K562 (cell line): ENCODE measurements at regions not wholly inside any gene's neighbourhood (a gene's known extent, or its start where the extent isn't known, plus 50 kb on each side); places are given as distances from the start of the nearest gene placed in this dataset.

Experiments used
- ATAC-seq: fragments of 200-7000 bp; cut with Tn5 transposase; 3 replicates; pipeline ENCODE4 v1.9.1; 2020; ENCODE audit warnings: moderate library complexity
- BruUV-seq: library from RNA; stranded (reverse); fragments of 400-500 nt; replicated peaks from 2 replicates; lab custom pipeline; 2021; lab: Mats Ljungman, UMichigan
- CTCF ChIA-PET: fragments of 300-600 bp; formaldehyde crosslinking; extraction: SDS; loops from one replicate; lab custom pipeline; 2021; ENCODE audit warnings: low intra/inter-chr PET ratio; lab: Yijun Ruan, JAX
- POLR2A ChIA-PET: fragments of 300-600, 350-650 bp; sonication (Branson Sonifier 250); formaldehyde crosslinking; extraction: SDS; loops from one replicate; lab custom pipeline; 2021; ENCODE audit warnings: antibody characterized with exemption, inconsistent platforms; lab: Yijun Ruan, JAX
- DNase-seq, 4 experiments: peaks; one replicate each; pipeline versions ENCODE4 v3.0.0 to v3.0.0-alpha.2; 2011 to 2018; ENCODE audit warnings: low spot score in 3 of 4, mixed read lengths in 3 of 4; ENCODE audit errors: extremely low read depth in 1 of 4
- FAIRE-seq: peaks from 2 replicates; lab custom pipeline; 2011; peaks lifted over from hg19 to GRCh38; lab: Jason Lieb, UNC
- H2AFZ ChIP-seq: 2 replicates; pipeline ENCODE4 v1.6.0; 2011; ENCODE audit warnings: low read depth, low read length, control low read depth, inconsistent platforms
- H3K27ac ChIP-seq: fragments of 200-600 bp; 3 replicates; pipeline ENCODE4 v1.8.0; 2011; ENCODE audit warnings: low read depth, mild to moderate bottlenecking, control low read depth, inconsistent platforms, low read length, moderate library complexity, mixed read lengths; ENCODE audit errors: extremely low read depth
- H3K27me3 ChIP-seq, 2 experiments: fragments of 300-600 bp in 1 of 2; 2 replicates in 1 of 2; 3 replicates in 1 of 2; pipeline versions ENCODE4 v1.6.0 to v1.8.0; 2011; ENCODE audit warnings: inconsistent platforms in 2 of 2, low read length in 2 of 2, mild to moderate bottlenecking in 1 of 2, mixed read lengths in 1 of 2, moderate library complexity in 1 of 2; ENCODE audit not compliant: control insufficient read depth in 2 of 2, insufficient read depth in 2 of 2
- H3K36me3 ChIP-seq: fragments of 300-600 bp; 3 replicates; pipeline ENCODE4 v1.8.0; 2011; ENCODE audit warnings: mild to moderate bottlenecking, low read length, inconsistent platforms; ENCODE audit not compliant: control insufficient read depth, insufficient read depth
- H3K4me1 ChIP-seq, 2 experiments: fragments of 200-600 bp in 1 of 2; replicated peaks in 1 of 2; 2 replicates in 1 of 2; 3 replicates in 1 of 2; pipeline versions ENCODE4 v1.5.1 to v1.8.0; 2011; ENCODE audit warnings: inconsistent platforms in 2 of 2, low read length in 2 of 2, mild to moderate bottlenecking in 1 of 2, mixed read lengths in 1 of 2, moderate library complexity in 1 of 2; ENCODE audit not compliant: control insufficient read depth in 2 of 2, insufficient read depth in 2 of 2
- H3K4me2 ChIP-seq: 2 replicates; pipeline ENCODE4 v1.6.1; 2011; ENCODE audit warnings: low read length, control low read depth, inconsistent platforms, mixed read lengths; ENCODE audit not compliant: insufficient read depth
- H3K4me3 ChIP-seq: fragments of 200-600 bp; sonication (generic), shearing (Covaris generic); 2 replicates; pipeline ENCODE4 v1.5.1; 2016; ENCODE audit warnings: control low read depth, inconsistent platforms
- H3K79me2 ChIP-seq: fragments of 200-600 bp; 3 replicates; pipeline ENCODE4 v1.8.0; 2011; ENCODE audit warnings: low read length, inconsistent platforms; ENCODE audit not compliant: control insufficient read depth, insufficient read depth
- H3K9ac ChIP-seq, 2 experiments: 2 replicates each; pipeline versions ENCODE4 v1.6.0 to v1.6.1; 2011; ENCODE audit warnings: low read depth in 2 of 2, low read length in 2 of 2, control low read depth in 1 of 2, inconsistent platforms in 1 of 2, mild to moderate bottlenecking in 1 of 2, mixed read lengths in 1 of 2; ENCODE audit not compliant: insufficient read depth in 1 of 2
- H3K9me1 ChIP-seq: one replicate; pipeline ENCODE4 v1.6.0; 2011; ENCODE audit warnings: inconsistent platforms, mild to moderate bottlenecking, low read length, moderate library complexity; ENCODE audit not compliant: control insufficient read depth, insufficient read depth
- H3K9me3 ChIP-seq: replicated peaks from 2 replicates; pipeline ENCODE4 v1.5.1; 2011; ENCODE audit warnings: low read depth, low read length, inconsistent platforms; ENCODE audit not compliant: control insufficient read depth, insufficient read depth
- H4K20me1 ChIP-seq: replicated peaks from 2 replicates; pipeline ENCODE4 v1.6.1; 2011; ENCODE audit warnings: low read length, inconsistent platforms, mixed read lengths; ENCODE audit not compliant: control insufficient read depth, insufficient read depth
- HMG20B ChIP-seq: fragments of 250-450 bp; sonication (Bioruptor Pico); IDR thresholded peaks from 2 replicates; pipeline ENCODE4 v1.5.0; 2021; ENCODE audit warnings: mild to moderate bottlenecking
- HNRNPLL ChIP-seq: fragments of 200-400 bp; formaldehyde crosslinking; IDR thresholded peaks from 2 replicates; pipeline ENCODE4 v1.6.1; 2017; ENCODE audit warnings: low read length, low read depth, mild to moderate bottlenecking; ENCODE audit not compliant: poor library complexity, severe bottlenecking
- JUND ChIP-seq, 2 experiments: IDR thresholded peaks; 2 replicates in 1 of 2; 3 replicates in 1 of 2; pipeline ENCODE4 v1.6.1; 2011; ENCODE audit warnings: borderline replicate concordance in 2 of 2, low read depth in 2 of 2, low read length in 2 of 2, improper control_type of control experiment in 1 of 2, missing biosample characterization in 1 of 2, missing genetic modification characterization in 1 of 2, missing genetic modification reagents in 1 of 2
- MAFG ChIP-seq: fragments of 450-650 bp; conservative IDR thresholded peaks from 2 replicates; pipeline ENCODE4 v1.6.1; 2016; ENCODE audit warnings: missing genetic modification characterization, missing compliant biosample characterization
- POLR2AphosphoS5 ChIP-seq: IDR thresholded peaks from 2 replicates; pipeline ENCODE4 v1.6.1; 2011; ENCODE audit warnings: mild to moderate bottlenecking, low read depth, low read length, moderate library complexity; ENCODE audit not compliant: control insufficient read depth, insufficient read depth
- RBM15 ChIP-seq: fragments of 200-400 bp; formaldehyde crosslinking; IDR thresholded peaks from 2 replicates; pipeline ENCODE4 v1.6.1; 2018; ENCODE audit warnings: mild to moderate bottlenecking, low read length, moderate library complexity; ENCODE audit not compliant: insufficient read depth
- SMAD1 ChIP-seq: fragments of 150-350 bp; IDR thresholded peaks from 2 replicates; pipeline ENCODE4 v1.6.1; 2014; ENCODE audit warnings: low read length, low read depth; ENCODE audit not compliant: partially characterized antibody
- SOX6 ChIP-seq: fragments of 450-650 bp; IDR thresholded peaks from 2 replicates; pipeline ENCODE4 v1.6.1; 2014; ENCODE audit warnings: mild to moderate bottlenecking
- TBL1XR1 ChIP-seq, 2 experiments: IDR thresholded peaks; 2 replicates each; pipeline ENCODE4 v1.6.1; 2012; ENCODE audit warnings: improper control_type of control experiment in 2 of 2, low read length in 2 of 2, mild to moderate bottlenecking in 1 of 2
- ZC3H8 ChIP-seq: fragments of 450-650 bp; IDR thresholded peaks from 2 replicates; pipeline ENCODE4 v1.6.1; 2017
- WGBS: fragments of 100-300 bp; shearing (Covaris generic); methylation state at CpG from one replicate; pipeline ENCODE4 v1.1.6; 2016; ENCODE audit warnings: low coverage, mixed read lengths; ENCODE audit not compliant: insufficient coverage; ENCODE audit errors: missing lambda C conversion rate; 5-methylcytosine and 5-hydroxymethylcytosine counted together
- in situ Hi-C: fragments of 300-500 bp; cut with MboI; formaldehyde crosslinking; loops from 4 replicates; pipeline ENCODE4 v1.15.0; 2018; ENCODE audit warnings: inconsistent platforms, mixed read lengths
- intact Hi-C: fragments of 100-400 bp; cut with micrococcal nuclease; formaldehyde crosslinking; loops from 2 replicates; pipeline ENCODE4 v1.14.2; 2022
- TF ChIP-seq, protein P1 (sequence below), 3 experiments: fragments of 200-800 bp in 1 of 3; fragments of 250-450 bp in 1 of 3; fragments of 450-650 bp in 1 of 3; sonication (Bioruptor Pico) in 1 of 3; sonication (Bioruptor generic) in 1 of 3; formaldehyde crosslinking in 1 of 3; IDR thresholded peaks; 2 replicates each; pipeline versions ENCODE4 v1.6.1 to v1.8.0; 2016 to 2022; ENCODE audit warnings: mild to moderate bottlenecking in 2 of 3, missing genetic modification characterization in 2 of 3, missing compliant biosample characterization in 1 of 3, moderate library complexity in 1 of 3
- TF ChIP-seq, protein P2 (sequence below): fragments of 450-650 bp; IDR thresholded peaks from 2 replicates; pipeline ENCODE4 v1.6.1; 2016

DNA sequence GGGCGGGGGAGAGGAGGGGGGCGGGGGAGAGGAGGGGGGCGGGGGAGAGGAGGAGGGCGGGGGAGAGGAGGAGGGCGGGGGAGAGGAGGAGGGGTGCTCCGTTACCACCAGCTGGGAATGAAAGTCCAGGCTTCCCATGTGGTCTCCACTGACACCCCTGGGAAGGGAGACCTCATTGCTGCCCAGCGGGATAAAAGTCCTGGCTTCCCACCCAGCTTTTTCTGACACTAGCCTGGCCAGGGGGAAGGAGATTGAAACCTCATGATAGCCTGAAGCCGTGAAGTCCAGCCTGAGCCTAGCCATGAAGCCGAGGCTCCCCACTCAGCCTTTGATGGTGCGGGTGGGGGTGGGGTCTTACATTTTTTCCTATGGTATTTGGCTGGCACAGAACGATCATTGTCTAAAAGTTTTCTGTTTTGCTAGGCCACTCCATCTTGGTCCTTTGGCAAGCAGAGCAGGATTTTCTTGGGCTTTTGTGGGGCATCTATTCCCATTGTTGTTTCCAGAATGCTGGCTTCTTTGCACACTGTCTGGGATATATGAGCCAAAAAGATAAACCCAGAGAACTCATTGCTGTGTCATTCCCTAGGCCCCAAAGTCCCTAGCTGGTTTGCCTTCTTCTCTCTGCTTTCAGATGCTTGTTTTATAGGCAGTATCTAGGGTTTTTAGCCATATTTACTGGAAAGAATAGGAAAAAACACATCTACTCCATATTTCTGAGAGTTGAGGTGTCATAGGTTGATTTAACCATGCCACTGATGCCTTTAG is 65.3 kb upstream of the SMOX start (continued):
- TF ChIP-seq, protein P1, sequence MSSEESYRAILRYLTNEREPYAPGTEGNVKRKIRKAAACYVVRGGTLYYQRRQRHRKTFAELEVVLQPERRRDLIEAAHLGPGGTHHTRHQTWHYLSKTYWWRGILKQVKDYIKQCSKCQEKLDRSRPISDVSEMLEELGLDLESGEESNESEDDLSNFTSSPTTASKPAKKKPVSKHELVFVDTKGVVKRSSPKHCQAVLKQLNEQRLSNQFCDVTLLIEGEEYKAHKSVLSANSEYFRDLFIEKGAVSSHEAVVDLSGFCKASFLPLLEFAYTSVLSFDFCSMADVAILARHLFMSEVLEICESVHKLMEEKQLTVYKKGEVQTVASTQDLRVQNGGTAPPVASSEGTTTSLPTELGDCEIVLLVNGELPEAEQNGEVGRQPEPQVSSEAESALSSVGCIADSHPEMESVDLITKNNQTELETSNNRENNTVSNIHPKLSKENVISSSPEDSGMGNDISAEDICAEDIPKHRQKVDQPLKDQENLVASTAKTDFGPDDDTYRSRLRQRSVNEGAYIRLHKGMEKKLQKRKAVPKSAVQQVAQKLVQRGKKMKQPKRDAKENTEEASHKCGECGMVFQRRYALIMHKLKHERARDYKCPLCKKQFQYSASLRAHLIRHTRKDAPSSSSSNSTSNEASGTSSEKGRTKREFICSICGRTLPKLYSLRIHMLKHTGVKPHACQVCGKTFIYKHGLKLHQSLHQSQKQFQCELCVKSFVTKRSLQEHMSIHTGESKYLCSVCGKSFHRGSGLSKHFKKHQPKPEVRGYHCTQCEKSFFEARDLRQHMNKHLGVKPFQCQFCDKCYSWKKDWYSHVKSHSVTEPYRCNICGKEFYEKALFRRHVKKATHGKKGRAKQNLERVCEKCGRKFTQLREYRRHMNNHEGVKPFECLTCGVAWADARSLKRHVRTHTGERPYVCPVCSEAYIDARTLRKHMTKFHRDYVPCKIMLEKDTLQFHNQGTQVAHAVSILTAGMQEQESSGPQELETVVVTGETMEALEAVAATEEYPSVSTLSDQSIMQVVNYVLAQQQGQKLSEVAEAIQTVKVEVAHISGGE (CRISPR knock-in tag; IDR thresholded peaks at IDR 0.05), result peak in 1 of 3 experiments; percentile 23; a peak in 1 of 6 replicates
- TF ChIP-seq SMAD1 (no peak), HMG20B (no peak)

DNA sequence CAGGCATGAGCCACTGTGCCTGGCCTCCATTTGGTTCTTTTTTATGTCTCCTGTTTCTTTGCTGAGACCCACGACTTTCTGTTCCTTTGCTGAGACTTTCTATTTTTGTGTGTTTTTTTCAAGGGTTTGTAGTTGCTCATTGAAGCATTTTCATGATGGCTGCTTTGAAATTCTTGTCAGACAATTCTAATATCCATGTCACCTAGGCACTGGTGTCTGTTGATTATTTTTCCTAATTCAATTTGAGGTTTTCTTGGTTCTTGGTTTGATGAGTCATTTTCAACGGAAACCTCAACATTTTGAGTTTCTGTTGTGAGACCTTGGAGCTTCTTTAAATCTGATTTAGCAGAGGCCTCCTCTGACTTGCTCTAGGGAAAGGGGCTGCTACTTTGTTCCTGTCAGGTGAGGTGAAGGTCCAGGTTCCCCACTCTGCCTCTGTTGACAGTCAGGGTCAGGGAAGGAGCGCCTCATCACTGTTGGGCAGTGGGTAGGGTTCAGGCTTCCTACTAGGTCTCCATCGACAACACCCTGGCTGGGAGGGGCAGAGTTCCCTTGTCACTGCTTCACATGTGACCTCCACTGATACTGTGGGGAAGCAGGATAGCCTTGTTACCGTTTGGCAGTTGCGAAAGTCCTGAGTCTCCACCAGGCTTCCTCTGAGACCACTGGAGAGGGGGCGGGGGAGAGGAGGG is 66.1 kb upstream of the SMOX start:
- peak; percentile 92 for FAIRE-seq
- TF ChIP-seq ZC3H8 (no peak), MAFG (tag) (peak; percentile 44; the same call in 1 of the 2 replicates), TBL1XR1 (IDR thresholded peaks at IDR 0.05; ENCODE audit: low read length in 2 of 2) (0 out of 4 replicates have a peak, but pooled peaks of 1 of the 2 experiments have one; percentile 8), HNRNPLL (no peak), SOX6 (peak; percentile 46), JUND (IDR thresholded peaks at IDR 0.05; ENCODE audit: borderline replicate concordance, low read depth, low read length) (peak; percentile 74), JUND (tag; IDR thresholded peaks at IDR 0.05; ENCODE audit: borderline replicate concordance, low read depth, low read length) (peak; percentile 70; the same call in 2 of the 3 replicates), RBM15 (no peak), POLR2AphosphoS5 (peak; percentile 49; the same call in 1 of the 2 replicates)
- TF ChIP-seq, protein P2, sequence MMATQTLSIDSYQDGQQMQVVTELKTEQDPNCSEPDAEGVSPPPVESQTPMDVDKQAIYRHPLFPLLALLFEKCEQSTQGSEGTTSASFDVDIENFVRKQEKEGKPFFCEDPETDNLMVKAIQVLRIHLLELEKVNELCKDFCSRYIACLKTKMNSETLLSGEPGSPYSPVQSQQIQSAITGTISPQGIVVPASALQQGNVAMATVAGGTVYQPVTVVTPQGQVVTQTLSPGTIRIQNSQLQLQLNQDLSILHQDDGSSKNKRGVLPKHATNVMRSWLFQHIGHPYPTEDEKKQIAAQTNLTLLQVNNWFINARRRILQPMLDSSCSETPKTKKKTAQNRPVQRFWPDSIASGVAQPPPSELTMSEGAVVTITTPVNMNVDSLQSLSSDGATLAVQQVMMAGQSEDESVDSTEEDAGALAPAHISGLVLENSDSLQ, result 0 out of 2 replicates have a peak, but pooled peaks have one; percentile 31

More for the DNA sequence above, 66.1 kb upstream of the SMOX start:
- CTCF ChIA-PET, result no interaction called here
- 3% methylated on average over 5 of the region's 7 CpGs for WGBS
- H3K36me3 ChIP-seq, result no peaks in the 10 kb centered on the region
- in situ Hi-C loops, result no loop called here
- ATAC-seq (peak; percentile 91), DNase-seq (peak; percentile 73 to 93 (median 76))
- TSS peak; percentile 88 for BruUV-seq
- POLR2A ChIA-PET, result interaction anchor here (0.6 to 1.6 kb wide), 7 partner anchors 8 to 478 kb away, joined by 3 to 6 read pairs (median 4); no protein-coding TSS in a partner anchor
- H3K9me3 ChIP-seq, result no peaks in the 10 kb centered on the region; the same call in 1 of the 2 replicates
- no peaks in the 10 kb centered on the region for H3K27me3 ChIP-seq
- no peaks in the 10 kb centered on the region for H4K20me1 ChIP-seq
- H3K4me2 ChIP-seq, result peak overlapping the region; percentile 80
- H3K79me2 ChIP-seq, result 0 out of 3 replicates have a peak, but pooled peaks cover 8% of the 10 kb centered on the region
- H3K9me1 ChIP-seq, result no peaks in the 10 kb centered on the region
- H3K4me3 ChIP-seq, result peak overlapping the region; percentile 17; the same call in 1 of the 2 replicates
- peak overlapping the region; percentile 83 for H2AFZ ChIP-seq
- H3K4me1 ChIP-seq, result peaks cover 24 to 55% of the 10 kb centered on the region in 2 experiments
- peak overlapping the region; percentile 94 for H3K27ac ChIP-seq
- intact Hi-C loops, result no loop called here
- H3K9ac ChIP-seq, result peak overlapping the region; percentile 65 to 66; a peak in 3 of 4 replicates
